CD8-positive, alpha-beta memory T cell (primary cell): ENCODE measurements at regions not wholly inside any gene's neighbourhood (a gene's known extent, or its start where the extent isn't known, plus 50 kb on each side); places are given as distances from the start of the nearest gene placed in this dataset.

Experiments
- CTCF ChIA-PET: fragments of 350-600 bp; sonication (Branson Sonifier 250); formaldehyde crosslinking; loops from one replicate; lab custom pipeline; 2021; ENCODE audit warnings: antibody characterized with exemption; lab: Charles Lee
- POLR2A ChIA-PET: fragments of 350-600 bp; sonication (Branson Sonifier 250); formaldehyde crosslinking; loops from one replicate; lab custom pipeline; 2021; ENCODE audit warnings: antibody characterized with exemption; lab: Charles Lee
- DNase-seq, 5 donors: peaks; one replicate each; pipeline versions ENCODE4 v3.0.0 to v3.0.0-alpha.2; 2020 to 2022; ENCODE audit warnings: mixed read lengths in 1 of 5
- H3K27ac ChIP-seq: one replicate; pipeline ENCODE4 v1.7.0; 2013; ENCODE audit warnings: low read depth, mild to moderate bottlenecking, low read length, moderate library complexity
- H3K27me3 ChIP-seq: 2 replicates; pipeline ENCODE4 v1.7.0; 2013; ENCODE audit warnings: low read length, mild to moderate bottlenecking; ENCODE audit not compliant: insufficient read depth, poor library complexity, severe bottlenecking
- H3K36me3 ChIP-seq: 2 replicates; pipeline ENCODE4 v1.7.0; 2013; ENCODE audit warnings: mild to moderate bottlenecking, low read length, moderate library complexity; ENCODE audit not compliant: insufficient read depth
- H3K4me1 ChIP-seq: 2 replicates; pipeline ENCODE4 v1.7.0; 2013; ENCODE audit warnings: mild to moderate bottlenecking, low read length, moderate library complexity; ENCODE audit not compliant: insufficient read depth
- H3K4me3 ChIP-seq: 2 replicates; pipeline ENCODE4 v1.7.0; 2013; ENCODE audit warnings: mild to moderate bottlenecking, low read length
- H3K9me3 ChIP-seq: 2 replicates; pipeline ENCODE4 v1.7.0; 2013; ENCODE audit warnings: mild to moderate bottlenecking, low read length
- H3K27ac Mint-ChIP-seq, 8 donors: one replicate each; pipeline ENCODE4 v1.8.0; 2020 to 2021; ENCODE audit warnings: mixed read lengths in 8 of 8, mild to moderate bottlenecking in 6 of 8, inconsistent platforms in 3 of 8, moderate library complexity in 3 of 8
- H3K27me3 Mint-ChIP-seq, 2 donors: one replicate each; pipeline ENCODE4 v1.8.0; 2020 to 2021; ENCODE audit warnings: mixed read lengths in 2 of 2, mild to moderate bottlenecking in 1 of 2, moderate library complexity in 1 of 2
- H3K36me3 Mint-ChIP-seq, 3 donors: one replicate each; pipeline ENCODE4 v1.8.0; 2020 to 2021; ENCODE audit warnings: mixed read lengths in 3 of 3, inconsistent platforms in 1 of 3, mild to moderate bottlenecking in 1 of 3
- H3K4me1 Mint-ChIP-seq, 3 donors: one replicate each; pipeline ENCODE4 v1.8.0; 2020 to 2021; ENCODE audit warnings: mixed read lengths in 3 of 3, inconsistent platforms in 1 of 3, mild to moderate bottlenecking in 1 of 3
- H3K4me3 Mint-ChIP-seq, 7 donors: one replicate each; pipeline ENCODE4 v1.8.0; 2020 to 2021; ENCODE audit warnings: mixed read lengths in 7 of 7, mild to moderate bottlenecking in 6 of 7, moderate library complexity in 4 of 7, inconsistent platforms in 2 of 7
- H3K9me3 Mint-ChIP-seq, 5 donors: one replicate each; pipeline ENCODE4 v1.8.0; 2020 to 2022; ENCODE audit warnings: mixed read lengths in 5 of 5, mild to moderate bottlenecking in 3 of 5, moderate library complexity in 2 of 5, inconsistent platforms in 1 of 5

- DNase-seq: no peak
- no peaks in the 10 kb centered on the region for H3K36me3 Mint-ChIP-seq
- Histone ChIP-seq H3K9me3 (no peaks in the 10 kb centered on the region), H3K36me3 (no peaks in the 10 kb centered on the region), H3K4me3 (no peak overlapping the region), H3K27me3 (no peaks in the 10 kb centered on the region), H3K27ac (no peak overlapping the region), H3K4me1 (no peaks in the 10 kb centered on the region)
- H3K27me3 Mint-ChIP-seq: peaks cover 0 to 4% of the 10 kb centered on the region in 2 donors
- H3K4me3 Mint-ChIP-seq: no peak overlapping the region
- H3K9me3 Mint-ChIP-seq: no peaks in the 10 kb centered on the region
- no peaks in the 10 kb centered on the region for H3K4me1 Mint-ChIP-seq
- ChIA-PET POLR2A (no interaction called here), CTCF (no interaction called here)
- H3K27ac Mint-ChIP-seq: no peak overlapping the region
Measured at GRCh38 chr5:81914696-81915095, 57.1 kb upstream of the ATG10 start.

DNA sequence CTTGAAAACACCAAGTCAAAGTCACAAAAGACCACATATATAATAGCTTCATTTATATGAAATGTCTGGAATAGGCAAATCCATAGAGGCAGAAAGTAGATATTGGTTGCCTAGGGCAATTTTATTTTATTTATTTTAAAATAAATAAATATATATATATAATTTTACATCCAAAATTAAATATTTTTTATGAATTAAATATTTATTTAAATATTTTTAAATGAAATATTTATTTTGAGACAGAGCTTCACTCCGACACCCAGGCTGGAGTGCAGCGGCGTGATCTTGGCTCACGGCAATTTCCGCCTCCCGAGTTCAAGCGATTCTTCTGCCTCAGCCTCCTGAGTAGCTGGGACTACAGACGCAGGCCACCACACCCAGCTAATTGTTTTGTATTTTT, 58.9 kb upstream of the ATG10 start:
- Mint-ChIP-seq H3K4me3 (no peak overlapping the region), H3K4me1 (no peaks in the 10 kb centered on the region), H3K27ac (no peak overlapping the region), H3K27me3 (peaks cover 0 to 4% of the 10 kb centered on the region in 2 donors), H3K36me3 (no peaks in the 10 kb centered on the region), H3K9me3 (no peaks in the 10 kb centered on the region)
- ChIA-PET CTCF (no interaction called here), POLR2A (no interaction called here)
- Histone ChIP-seq H3K27me3 (no peaks in the 10 kb centered on the region), H3K4me1 (no peaks in the 10 kb centered on the region), H3K27ac (no peak overlapping the region), H3K4me3 (no peak overlapping the region), H3K36me3 (no peaks in the 10 kb centered on the region), H3K9me3 (no peaks in the 10 kb centered on the region)
- no peak for DNase-seq

GRCh38 chr5:81909677-81910076, 62.1 kb upstream of the ATG10 start:
- Mint-ChIP-seq H3K4me1 (no peaks in the 10 kb centered on the region), H3K27me3 (peaks cover 0 to 2% of the 10 kb centered on the region in 2 donors), H3K27ac (no peak overlapping the region), H3K4me3 (no peak overlapping the region), H3K36me3 (no peaks in the 10 kb centered on the region), H3K9me3 (no peaks in the 10 kb centered on the region)
- H3K27me3 ChIP-seq: no peaks in the 10 kb centered on the region
- H3K36me3 ChIP-seq: no peaks in the 10 kb centered on the region
- no peak overlapping the region for H3K27ac ChIP-seq
- H3K9me3 ChIP-seq: no peaks in the 10 kb centered on the region
- no peaks in the 10 kb centered on the region for H3K4me1 ChIP-seq
- no peak for DNase-seq
- CTCF ChIA-PET: no interaction called here
- POLR2A ChIA-PET: no interaction called here
- H3K4me3 ChIP-seq: no peak overlapping the region

DNA sequence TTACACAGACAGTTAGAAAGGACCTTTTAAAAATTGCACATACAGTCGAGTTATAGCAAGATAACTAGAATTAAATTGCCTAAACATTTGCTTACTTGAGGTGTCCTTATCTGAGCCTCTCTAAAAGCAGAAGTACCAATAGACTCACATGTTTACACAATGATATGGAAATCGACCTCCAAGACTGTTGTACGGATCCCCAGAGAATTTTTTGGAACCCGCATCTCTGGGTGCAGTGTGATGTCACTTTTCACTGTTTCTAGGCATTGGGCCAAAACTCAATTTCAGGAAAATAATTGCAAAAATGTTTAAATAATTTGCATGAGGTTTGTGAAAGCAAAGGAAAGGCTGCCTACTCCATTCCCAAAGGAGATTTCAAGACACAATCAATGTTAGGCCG, 63.1 kb upstream of the ATG10 start:
- ChIA-PET CTCF (no interaction called here), POLR2A (no interaction called here)
- Mint-ChIP-seq H3K36me3 (no peaks in the 10 kb centered on the region), H3K4me1 (no peaks in the 10 kb centered on the region), H3K4me3 (no peak overlapping the region), H3K9me3 (no peaks in the 10 kb centered on the region), H3K27me3 (peaks cover 2 to 3% of the 10 kb centered on the region in 2 donors), H3K27ac (no peak overlapping the region)
- no peak overlapping the region for H3K4me3 ChIP-seq
- H3K9me3 ChIP-seq: no peaks in the 10 kb centered on the region
- H3K27me3 ChIP-seq: no peaks in the 10 kb centered on the region
- DNase-seq: no peak
- no peak overlapping the region for H3K27ac ChIP-seq
- no peaks in the 10 kb centered on the region for H3K4me1 ChIP-seq
- no peaks in the 10 kb centered on the region for H3K36me3 ChIP-seq

GRCh38 chr5:81908044-81908443, 63.8 kb upstream of the ATG10 start:
- no peaks in the 10 kb centered on the region for H3K9me3 Mint-ChIP-seq
- Histone ChIP-seq H3K36me3 (no peaks in the 10 kb centered on the region), H3K27me3 (no peaks in the 10 kb centered on the region), H3K9me3 (no peaks in the 10 kb centered on the region), H3K4me1 (no peaks in the 10 kb centered on the region), H3K27ac (no peak overlapping the region), H3K4me3 (no peak overlapping the region)
- POLR2A ChIA-PET: no interaction called here
- H3K4me1 Mint-ChIP-seq: no peaks in the 10 kb centered on the region
- CTCF ChIA-PET: no interaction called here
- H3K4me3 Mint-ChIP-seq: no peak overlapping the region
- H3K36me3 Mint-ChIP-seq: no peaks in the 10 kb centered on the region
- H3K27ac Mint-ChIP-seq: no peak overlapping the region
- DNase-seq: no peak
- H3K27me3 Mint-ChIP-seq: peaks cover 0 to 3% of the 10 kb centered on the region in 2 donors

GRCh38 chr5:81907012-81907635, 64.7 kb upstream of the ATG10 start:
- DNase-seq: no peak
- Histone ChIP-seq H3K27me3 (no peaks in the 10 kb centered on the region), H3K27ac (no peak overlapping the region), H3K4me1 (no peaks in the 10 kb centered on the region), H3K4me3 (no peak overlapping the region), H3K36me3 (no peaks in the 10 kb centered on the region), H3K9me3 (no peaks in the 10 kb centered on the region)
- Mint-ChIP-seq H3K4me1 (no peaks in the 10 kb centered on the region), H3K27me3 (peaks cover 0 to 3% of the 10 kb centered on the region in 2 donors), H3K4me3 (no peak overlapping the region), H3K27ac (no peak overlapping the region), H3K36me3 (no peaks in the 10 kb centered on the region), H3K9me3 (peaks cover 0 to 4% (median 0%) of the 10 kb centered on the region in 5 donors)
- POLR2A ChIA-PET: no interaction called here
- CTCF ChIA-PET: interaction anchor here (1.2 kb wide), 1 partner anchor 36 kb away, joined by 3 read pairs; no protein-coding TSS in a partner anchor

DNA sequence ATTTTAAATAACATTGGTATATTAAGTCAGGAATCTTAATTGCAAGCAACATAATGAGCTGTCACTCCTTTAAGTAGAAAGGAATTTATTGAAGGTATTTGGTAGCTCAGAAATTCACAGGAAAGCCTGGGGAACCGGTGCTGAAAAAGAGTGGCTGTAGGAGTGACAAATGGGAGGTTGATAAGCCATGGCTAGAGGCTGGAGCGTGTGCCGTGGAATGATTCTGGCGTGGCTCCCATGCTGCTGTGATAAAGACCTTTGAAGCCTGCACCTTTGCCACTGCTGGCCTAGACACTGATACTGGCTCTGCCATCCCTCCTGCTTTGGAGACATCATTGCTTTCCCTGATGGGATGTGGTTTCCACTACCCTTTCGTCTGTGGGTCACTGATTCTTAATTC, 65.7 kb upstream of the ATG10 start:
- POLR2A ChIA-PET: no interaction called here

GRCh38 chr5:81904861-81905260, 67.0 kb upstream of the ATG10 start:
- Histone ChIP-seq H3K4me3 (no peak overlapping the region), H3K9me3 (no peaks in the 10 kb centered on the region), H3K27ac (no peak overlapping the region), H3K4me1 (no peaks in the 10 kb centered on the region), H3K27me3 (no peaks in the 10 kb centered on the region), H3K36me3 (no peaks in the 10 kb centered on the region)
- Mint-ChIP-seq H3K27ac (no peak overlapping the region), H3K36me3 (peaks cover 0 to 8% (median 2%) of the 10 kb centered on the region in 3 donors), H3K9me3 (peaks cover 8 to 20% (median 14%) of the 10 kb centered on the region in 5 donors), H3K27me3 (peaks cover 2 to 3% of the 10 kb centered on the region in 2 donors), H3K4me1 (no peaks in the 10 kb centered on the region), H3K4me3 (no peak overlapping the region)
- ChIA-PET CTCF (no interaction called here), POLR2A (interaction anchor here (0.7 kb wide), 1 partner anchor 14 kb away, joined by 5 read pairs; no protein-coding TSS in a partner anchor)
- DNase-seq: no peak

More for the DNA sequence above, 65.7 kb upstream of the ATG10 start:
- Mint-ChIP-seq H3K9me3 (peaks cover 4 to 11% (median 8%) of the 10 kb centered on the region in 5 donors), H3K4me3 (no peak overlapping the region), H3K4me1 (no peaks in the 10 kb centered on the region), H3K27me3 (peaks cover 0 to 3% of the 10 kb centered on the region in 2 donors), H3K27ac (no peak overlapping the region), H3K36me3 (peaks cover 0 to 3% (median 2%) of the 10 kb centered on the region in 3 donors)
- Histone ChIP-seq H3K9me3 (no peaks in the 10 kb centered on the region), H3K36me3 (no peaks in the 10 kb centered on the region), H3K27me3 (no peaks in the 10 kb centered on the region), H3K27ac (no peak overlapping the region), H3K4me3 (no peak overlapping the region), H3K4me1 (no peaks in the 10 kb centered on the region)
- CTCF ChIA-PET: interaction anchor here (0.6 kb wide), 1 partner anchor 50 kb away, joined by 3 read pairs; no protein-coding TSS in a partner anchor
- DNase-seq: no peak
